H1 (cell line): ENCODE measurements at regions not wholly inside any gene's neighbourhood (a gene's known extent, or its start where the extent isn't known, plus 50 kb on each side); places are given as distances from the start of the nearest gene placed in this dataset.

Source experiments
- CTCF ChIA-PET: fragments of 300-600 bp; sonication (Branson Sonifier 250); formaldehyde crosslinking; loops from one replicate; lab custom pipeline; 2021; ENCODE audit not compliant: partially characterized antibody; lab: Charles Lee
- POLR2A ChIA-PET: fragments of 300-600 bp; sonication (Branson Sonifier 250); formaldehyde crosslinking; loops from one replicate; lab custom pipeline; 2021; ENCODE audit warnings: inconsistent platforms; ENCODE audit not compliant: partially characterized antibody; lab: Charles Lee
- DNase-seq, 2 experiments: peaks; one replicate each; pipeline versions ENCODE4 v3.0.0 to v3.0.0-alpha.2; 2010 to 2022; ENCODE audit warnings: low spot score in 2 of 2, low read depth in 1 of 2, mixed read lengths in 1 of 2
- FAIRE-seq: peaks from 2 replicates; lab custom pipeline; 2011; peaks lifted over from hg19 to GRCh38; lab: Jason Lieb, UNC
- H2AFZ ChIP-seq: 2 replicates; pipeline ENCODE4 v1.8.1; 2012; ENCODE audit warnings: low read length, inconsistent platforms
- H2AK5ac ChIP-seq: 2 replicates; pipeline ENCODE4 v1.6.1; 2013; ENCODE audit warnings: low read depth, low read length
- H2BK120ac ChIP-seq: replicated peaks from 2 replicates; pipeline ENCODE3; 2013; ENCODE audit warnings: low read depth, low read length, inconsistent platforms
- H2BK12ac ChIP-seq: 2 replicates; pipeline ENCODE4 v1.6.1; 2013; ENCODE audit warnings: low read depth, low read length
- H2BK15ac ChIP-seq: 2 replicates; pipeline ENCODE4 v1.6.1; 2013; ENCODE audit warnings: low read length
- H2BK20ac ChIP-seq: 2 replicates; pipeline ENCODE4 v1.6.1; 2013; ENCODE audit warnings: low read length
- H2BK5ac ChIP-seq: 2 replicates; pipeline ENCODE4 v1.6.1; 2013; ENCODE audit warnings: low read depth, low read length
- H3K14ac ChIP-seq: 2 replicates; pipeline ENCODE4 v1.6.1; 2013; ENCODE audit warnings: inconsistent platforms; ENCODE audit not compliant: insufficient read length
- H3K18ac ChIP-seq: 2 replicates; pipeline ENCODE4 v1.6.1; 2013; ENCODE audit warnings: low read length; ENCODE audit errors: extremely low read depth
- H3K23ac ChIP-seq: 2 replicates; pipeline ENCODE4 v1.6.1; 2013; ENCODE audit warnings: inconsistent platforms; ENCODE audit not compliant: insufficient read length
- H3K23me2 ChIP-seq: 2 replicates; pipeline ENCODE4 v1.6.1; 2013; ENCODE audit warnings: low read depth, low read length
- H3K27ac ChIP-seq: 2 replicates; pipeline ENCODE4 v1.6.1; 2011; ENCODE audit warnings: low read depth, low read length, inconsistent platforms
- H3K27me3 ChIP-seq, 4 experiments: replicated peaks in 1 of 4; 1 replicate in 1 of 4; 2 replicates in 3 of 4; pipeline versions ENCODE4 v1.6.1 to v1.8.1; 2011 to 2013; ENCODE audit warnings: low read length in 3 of 4, mild to moderate bottlenecking in 3 of 4, inconsistent platforms in 2 of 4, mixed read lengths in 2 of 4, moderate library complexity in 1 of 4; ENCODE audit not compliant: control insufficient read depth in 3 of 4, insufficient read depth in 3 of 4; ENCODE audit errors: extremely low read depth in 1 of 4
- H3K36me3 ChIP-seq, 4 experiments: 2 replicates each; pipeline versions ENCODE4 v1.6.1 to v1.8.1; 2011 to 2013; ENCODE audit warnings: mild to moderate bottlenecking in 4 of 4, low read length in 3 of 4, moderate library complexity in 2 of 4, control low read depth in 1 of 4, inconsistent platforms in 1 of 4; ENCODE audit not compliant: insufficient read depth in 4 of 4, control insufficient read depth in 2 of 4
- H3K4ac ChIP-seq: replicated peaks from 2 replicates; pipeline ENCODE3; 2013; ENCODE audit warnings: low read length, low read depth, mixed read lengths, inconsistent platforms; ENCODE audit not compliant: insufficient read length
- H3K4me1 ChIP-seq, 4 experiments: replicated peaks in 1 of 4; 1 replicate in 1 of 4; 2 replicates in 3 of 4; pipeline versions ENCODE4 v1.6.1 to v1.8.1; 2011 to 2013; ENCODE audit warnings: low read length in 3 of 4, inconsistent platforms in 2 of 4, mixed read lengths in 1 of 4; ENCODE audit not compliant: insufficient read depth in 4 of 4, control insufficient read depth in 3 of 4
- H3K4me2 ChIP-seq, 2 experiments: 2 replicates each; pipeline versions ENCODE4 v1.6.1 to v1.8.1; 2011 to 2013; ENCODE audit warnings: low read depth in 2 of 2, low read length in 2 of 2, control low read depth in 1 of 2, inconsistent platforms in 1 of 2, mild to moderate bottlenecking in 1 of 2; ENCODE audit not compliant: insufficient read depth in 1 of 2
- H3K4me3 ChIP-seq, 4 experiments: fragments of 200-600, 300-600 bp in 1 of 4; sonication (generic), shearing (Covaris generic), sonication (Bioruptor Twin) in 1 of 4; 2 replicates each; pipeline versions ENCODE4 v1.5.1 to v1.8.1; 2011 to 2016; ENCODE audit warnings: low read length in 4 of 4, low read depth in 3 of 4, control low read depth in 2 of 4, inconsistent platforms in 2 of 4, mild to moderate bottlenecking in 2 of 4, mixed read lengths in 1 of 4, moderate library complexity in 1 of 4; ENCODE audit not compliant: insufficient read depth in 2 of 4; ENCODE audit errors: extremely low read depth in 1 of 4
- H3K56ac ChIP-seq: replicated peaks from 2 replicates; pipeline ENCODE3; 2013; ENCODE audit warnings: low read depth, mild to moderate bottlenecking, mixed read lengths, low read length, inconsistent platforms; ENCODE audit not compliant: insufficient read length
- H3K79me1 ChIP-seq: 2 replicates; pipeline ENCODE4 v1.6.1; 2013; ENCODE audit warnings: low read depth, low read length, control low read depth
- H3K79me2 ChIP-seq, 2 experiments: 2 replicates each; pipeline versions ENCODE4 v1.6.1 to v1.8.1; 2012 to 2013; ENCODE audit warnings: low read length in 2 of 2, mild to moderate bottlenecking in 2 of 2, inconsistent platforms in 1 of 2; ENCODE audit not compliant: insufficient read depth in 2 of 2, control insufficient read depth in 1 of 2
- H3K9ac ChIP-seq, 4 experiments: replicated peaks in 1 of 4; 1 replicate in 1 of 4; 2 replicates in 3 of 4; pipeline versions ENCODE4 v1.6.1 to v1.8.1; 2011 to 2013; ENCODE audit warnings: low read depth in 3 of 4, low read length in 3 of 4, control low read depth in 2 of 4, mild to moderate bottlenecking in 2 of 4, moderate library complexity in 2 of 4, inconsistent platforms in 1 of 4; ENCODE audit errors: extremely low read depth in 1 of 4
- H3K9me3 ChIP-seq, 2 experiments: 2 replicates each; pipeline versions ENCODE4 v1.6.1 to v1.8.1; 2012 to 2013; ENCODE audit warnings: mild to moderate bottlenecking in 2 of 2, moderate library complexity in 2 of 2, control low read depth in 1 of 2, inconsistent platforms in 1 of 2, low read depth in 1 of 2, low read length in 1 of 2, mixed read lengths in 1 of 2; ENCODE audit not compliant: insufficient read depth in 2 of 2
- H4K20me1 ChIP-seq, 2 experiments: replicated peaks in 1 of 2; 2 replicates each; pipeline versions ENCODE3 to v1.8.1; 2011 to 2013; ENCODE audit warnings: inconsistent platforms in 2 of 2, low read length in 2 of 2, mild to moderate bottlenecking in 1 of 2; ENCODE audit not compliant: insufficient read depth in 2 of 2, control insufficient read depth in 1 of 2
- H4K5ac ChIP-seq: 2 replicates; pipeline ENCODE4 v1.6.1; 2013; ENCODE audit warnings: low read length, low read depth, mixed read lengths, inconsistent platforms; ENCODE audit not compliant: insufficient read length
- H4K8ac ChIP-seq: 2 replicates; pipeline ENCODE4 v1.8.0; 2013; ENCODE audit warnings: mild to moderate bottlenecking, moderate library complexity, low read length, inconsistent platforms; ENCODE audit not compliant: insufficient read depth; ENCODE audit errors: extremely low read depth
- H4K91ac ChIP-seq: replicated peaks from 2 replicates; pipeline ENCODE3; 2013; ENCODE audit warnings: low read length, mixed read lengths, inconsistent platforms; ENCODE audit not compliant: insufficient read length
- ATF3 ChIP-seq: IDR thresholded peaks from 2 replicates; pipeline ENCODE4 v1.6.1; 2011; ENCODE audit warnings: low read depth, mild to moderate bottlenecking, low read length; ENCODE audit not compliant: insufficient read depth
- BACH1 ChIP-seq: IDR thresholded peaks from 2 replicates; pipeline ENCODE4 v1.6.1; 2012; ENCODE audit warnings: low read length, improper control_type of control experiment
- BCL11A ChIP-seq, 2 experiments: IDR thresholded peaks; one replicate each; pipeline ENCODE4 v1.6.1; 2011; ENCODE audit warnings: low read depth in 2 of 2, low read length in 2 of 2, mild to moderate bottlenecking in 2 of 2
- CBX8 ChIP-seq: fragments of 300-800, 300-1000 bp; sonication (generic); IDR thresholded peaks from 2 replicates; pipeline ENCODE4 v1.7.1; 2016; ENCODE audit warnings: low read depth, low read length, borderline replicate concordance
- CREB1 ChIP-seq: IDR thresholded peaks from 2 replicates; pipeline ENCODE4 v1.6.1; 2012; ENCODE audit warnings: inconsistent platforms
- EP300 ChIP-seq, 2 experiments: IDR thresholded peaks; 1 replicate in 1 of 2; 2 replicates in 1 of 2; pipeline ENCODE4 v1.6.1; 2011 to 2012; ENCODE audit warnings: low read depth in 2 of 2, low read length in 2 of 2, mild to moderate bottlenecking in 2 of 2, borderline replicate concordance in 1 of 2, inconsistent platforms in 1 of 2, moderate library complexity in 1 of 2
- KDM1A ChIP-seq: fragments of 200-600, 300-600 bp; sonication (generic); IDR thresholded peaks from 2 replicates; pipeline ENCODE4 v1.7.1; 2016; ENCODE audit warnings: mild to moderate bottlenecking, low read length, borderline replicate concordance
- POU5F1 ChIP-seq: IDR thresholded peaks from 2 replicates; pipeline ENCODE4 v1.6.1; 2011; ENCODE audit warnings: low read depth, mild to moderate bottlenecking, low read length, moderate library complexity
- RBBP5 ChIP-seq: IDR thresholded peaks from 2 replicates; pipeline ENCODE4 v1.7.1; 2012; ENCODE audit warnings: low read depth, mild to moderate bottlenecking, inconsistent platforms, low read length, moderate library complexity, borderline replicate concordance
- RNF2 ChIP-seq: fragments of 200-900, 300-1000 bp; sonication (generic); IDR thresholded peaks from 2 replicates; pipeline ENCODE4 v1.7.1; 2016; ENCODE audit warnings: borderline replicate concordance, low read depth, mild to moderate bottlenecking, antibody characterized with exemption, low read length; ENCODE audit not compliant: poor library complexity, severe bottlenecking; ENCODE audit errors: missing control alignments
- SP4 ChIP-seq: IDR thresholded peaks from 2 replicates; pipeline ENCODE4 v1.6.1; 2012; ENCODE audit warnings: low read length, inconsistent platforms

- ChIA-PET CTCF (no interaction called here), POLR2A (no interaction called here)
- Histone ChIP-seq H2BK120ac (no peak overlapping the region), H4K20me1 (no peaks in the 10 kb centered on the region), H2BK12ac (no peak overlapping the region), H3K4me2 (no peak overlapping the region), H4K8ac (no peak overlapping the region), H2BK5ac (no peak overlapping the region), H2AFZ (no peak overlapping the region), H3K23ac (no peak overlapping the region), H3K56ac (no peak overlapping the region), H2AK5ac (no peak overlapping the region), H3K27ac (no peak overlapping the region), H2BK15ac (no peak overlapping the region), H3K36me3 (no peaks in the 10 kb centered on the region), H3K23me2 (no peaks in the 10 kb centered on the region), H3K14ac (no peak overlapping the region), H3K4me1 (no peaks in the 10 kb centered on the region), H4K91ac (no peak overlapping the region), H3K9ac (no peak overlapping the region), H3K79me1 (no peaks in the 10 kb centered on the region), H3K79me2 (no peaks in the 10 kb centered on the region), H3K4me3 (no peak overlapping the region), H2BK20ac (no peak overlapping the region), H3K18ac (no peak overlapping the region), H3K4ac (no peak overlapping the region), H4K5ac (no peak overlapping the region), H3K9me3 (peaks cover 33 to 59% of the 10 kb centered on the region in 2 experiments), H3K27me3 (no peaks in the 10 kb centered on the region)
- no peak for DNase-seq
- TF ChIP-seq BCL11A (IDR thresholded peaks at IDR 0.05; ENCODE audit: low read depth in 2 of 2, low read length in 2 of 2) (no peak), EP300 (IDR thresholded peaks at IDR 0.05; ENCODE audit: borderline replicate concordance in 1 of 2, low read depth in 2 of 2, low read length in 2 of 2) (no peak), BACH1 (no peak), CREB1 (no peak), SP4 (no peak), RNF2 (no peak), KDM1A (no peak), CBX8 (no peak), POU5F1 (no peak), ATF3 (no peak), RBBP5 (no peak)
- FAIRE-seq: no peak
Observed at GRCh38 chr15:54820098-54820497, 376.6 kb downstream of the RSL24D1 start.
